Fibroblast of lung (primary cell): ENCODE measurements at regions not wholly inside any gene's neighbourhood (a gene's known extent, or its start where the extent isn't known, plus 50 kb on each side); places are given as distances from the start of the nearest gene placed in this dataset.

Source experiments
- DNase-seq, 2 donors: peaks; one replicate each; pipeline versions ENCODE4 v3.0.0 to v3.0.0-alpha.2; 2010; ENCODE audit warnings: low read depth in 2 of 2
- H2AFZ ChIP-seq: 2 replicates; pipeline ENCODE4 v1.5.1; 2012; ENCODE audit warnings: low read length, control low read depth, inconsistent platforms
- H3K27ac ChIP-seq: 2 replicates; pipeline ENCODE4 v1.5.1; 2011; ENCODE audit warnings: low read length, control low read depth; ENCODE audit not compliant: insufficient read depth
- H3K27me3 ChIP-seq: 2 replicates; pipeline ENCODE4 v1.5.1; 2011; ENCODE audit warnings: mild to moderate bottlenecking, low read length; ENCODE audit not compliant: control insufficient read depth, insufficient read depth
- H3K36me3 ChIP-seq: 2 replicates; pipeline ENCODE4 v1.5.1; 2011; ENCODE audit warnings: low read length; ENCODE audit not compliant: control insufficient read depth, insufficient read depth
- H3K4me1 ChIP-seq: 2 replicates; pipeline ENCODE4 v1.5.1; 2011; ENCODE audit warnings: low read length; ENCODE audit not compliant: control insufficient read depth, insufficient read depth; ENCODE audit errors: extremely low read depth
- H3K4me2 ChIP-seq: 2 replicates; pipeline ENCODE4 v1.5.1; 2011; ENCODE audit warnings: low read length, control low read depth; ENCODE audit not compliant: insufficient read depth; ENCODE audit errors: extremely low read depth
- H3K4me3 ChIP-seq, 4 experiments: fragments of 200-600 bp in 1 of 4; sonication (generic) in 1 of 4; replicated peaks in 1 of 4; 2 replicates each; pipeline ENCODE4 v1.5.1; 2011 to 2016; ENCODE audit warnings: low read length in 4 of 4, low read depth in 3 of 4, mild to moderate bottlenecking in 3 of 4, control low read depth in 2 of 4, inconsistent platforms in 1 of 4, mixed read lengths in 1 of 4; ENCODE audit not compliant: insufficient read depth in 1 of 4; ENCODE audit errors: control extremely low read depth in 1 of 4
- H3K79me2 ChIP-seq: 2 replicates; pipeline ENCODE4 v1.5.1; 2012; ENCODE audit warnings: mild to moderate bottlenecking, low read length, inconsistent platforms; ENCODE audit not compliant: control insufficient read depth, insufficient read depth
- H3K9ac ChIP-seq: 2 replicates; pipeline ENCODE4 v1.5.1; 2011; ENCODE audit warnings: mild to moderate bottlenecking, low read length, control low read depth; ENCODE audit not compliant: insufficient read depth
- H3K9me3 ChIP-seq: 2 replicates; pipeline ENCODE4 v1.5.1; 2012; ENCODE audit warnings: low read depth, low read length; ENCODE audit not compliant: control insufficient read depth, insufficient read depth
- H4K20me1 ChIP-seq: 2 replicates; pipeline ENCODE4 v1.5.1; 2011; ENCODE audit warnings: low read length; ENCODE audit not compliant: control insufficient read depth, insufficient read depth; ENCODE audit errors: extremely low read depth
- EZH2 ChIP-seq: IDR thresholded peaks from 2 replicates; pipeline ENCODE4 v1.5.1; 2012; ENCODE audit warnings: low read length, control low read depth, mild to moderate bottlenecking; ENCODE audit errors: missing control alignments
- TF ChIP-seq, protein P1 (sequence below), 2 donors: IDR thresholded peaks in 1 of 2; conservative IDR thresholded peaks in 1 of 2; 1 replicate in 1 of 2; 2 replicates in 1 of 2; pipeline ENCODE4 v1.5.1; 2011 to 2012; ENCODE audit warnings: low read length in 2 of 2, control low read depth in 1 of 2, inconsistent platforms in 1 of 2, low read depth in 1 of 2, mild to moderate bottlenecking in 1 of 2

DNA sequence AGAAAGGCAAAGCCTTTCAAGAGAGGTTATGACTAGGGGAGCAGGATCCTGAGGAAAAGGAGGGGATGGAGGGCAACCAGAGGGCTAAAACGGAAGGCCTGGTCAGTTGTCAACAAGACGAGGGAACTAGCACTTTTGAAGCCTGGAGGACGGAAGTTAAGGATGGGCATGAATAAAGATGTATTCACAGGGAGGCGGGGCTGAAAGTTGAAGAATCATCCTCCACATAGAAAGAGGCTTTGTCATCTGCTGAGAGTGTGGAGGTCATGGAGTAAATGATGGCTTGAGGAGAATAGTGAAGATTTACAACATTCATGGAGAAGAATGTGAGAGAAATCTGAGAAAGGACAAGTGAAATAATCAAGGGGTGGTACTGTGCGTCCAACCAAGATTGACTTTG, 137.5 kb downstream of the MAGEB17 start:
- H3K36me3 ChIP-seq, result no peaks in the 10 kb centered on the region
- H3K9me3 ChIP-seq, result no peaks in the 10 kb centered on the region
- H3K27ac ChIP-seq, result no peak overlapping the region
- H3K9ac ChIP-seq, result no peak overlapping the region
- H4K20me1 ChIP-seq, result no peaks in the 10 kb centered on the region
- DNase-seq, result no peak
- TF ChIP-seq, protein P1, sequence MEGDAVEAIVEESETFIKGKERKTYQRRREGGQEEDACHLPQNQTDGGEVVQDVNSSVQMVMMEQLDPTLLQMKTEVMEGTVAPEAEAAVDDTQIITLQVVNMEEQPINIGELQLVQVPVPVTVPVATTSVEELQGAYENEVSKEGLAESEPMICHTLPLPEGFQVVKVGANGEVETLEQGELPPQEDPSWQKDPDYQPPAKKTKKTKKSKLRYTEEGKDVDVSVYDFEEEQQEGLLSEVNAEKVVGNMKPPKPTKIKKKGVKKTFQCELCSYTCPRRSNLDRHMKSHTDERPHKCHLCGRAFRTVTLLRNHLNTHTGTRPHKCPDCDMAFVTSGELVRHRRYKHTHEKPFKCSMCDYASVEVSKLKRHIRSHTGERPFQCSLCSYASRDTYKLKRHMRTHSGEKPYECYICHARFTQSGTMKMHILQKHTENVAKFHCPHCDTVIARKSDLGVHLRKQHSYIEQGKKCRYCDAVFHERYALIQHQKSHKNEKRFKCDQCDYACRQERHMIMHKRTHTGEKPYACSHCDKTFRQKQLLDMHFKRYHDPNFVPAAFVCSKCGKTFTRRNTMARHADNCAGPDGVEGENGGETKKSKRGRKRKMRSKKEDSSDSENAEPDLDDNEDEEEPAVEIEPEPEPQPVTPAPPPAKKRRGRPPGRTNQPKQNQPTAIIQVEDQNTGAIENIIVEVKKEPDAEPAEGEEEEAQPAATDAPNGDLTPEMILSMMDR (conservative IDR thresholded peaks at IDR 0.05 in 1 of 2, IDR thresholded peaks at IDR 0.05 in 1 of 2; ENCODE audit: low read depth in 1 of 2, low read length in 2 of 2), result no peak
- no peak for TF ChIP-seq EZH2
- H2AFZ ChIP-seq, result no peak overlapping the region
- no peak overlapping the region for H3K4me3 ChIP-seq
- no peaks in the 10 kb centered on the region for H3K27me3 ChIP-seq
- no peaks in the 10 kb centered on the region for H3K4me1 ChIP-seq
- no peak overlapping the region for H3K4me2 ChIP-seq
- H3K79me2 ChIP-seq, result no peaks in the 10 kb centered on the region

DNA sequence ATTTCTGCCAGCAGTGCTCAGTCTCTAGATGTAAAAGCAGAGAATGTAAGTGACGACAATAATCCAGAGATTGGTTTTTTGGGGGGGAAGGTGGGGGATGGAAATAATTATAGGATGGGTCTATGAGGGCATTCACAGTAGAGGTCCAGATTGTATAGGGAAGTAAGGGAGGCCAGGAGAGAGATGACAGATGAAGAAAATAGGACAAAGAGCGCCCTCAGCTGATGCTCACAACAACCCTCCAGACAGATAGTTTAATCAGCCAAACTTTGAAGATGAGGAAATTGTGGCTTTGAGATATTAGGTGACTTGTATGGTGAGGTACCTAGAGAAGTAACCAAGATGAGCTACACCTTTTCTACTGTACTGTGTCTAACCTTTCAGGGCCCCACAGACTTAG, 137.9 kb downstream of the MAGEB17 start:
- no peaks in the 10 kb centered on the region for H3K79me2 ChIP-seq
- no peak overlapping the region for H2AFZ ChIP-seq
- H3K9me3 ChIP-seq, result no peaks in the 10 kb centered on the region
- H3K4me2 ChIP-seq, result no peak overlapping the region
- DNase-seq, result no peak
- no peaks in the 10 kb centered on the region for H3K27me3 ChIP-seq
- no peak overlapping the region for H3K27ac ChIP-seq
- H3K4me3 ChIP-seq, result no peak overlapping the region
- H3K36me3 ChIP-seq, result no peaks in the 10 kb centered on the region
- no peaks in the 10 kb centered on the region for H3K4me1 ChIP-seq
- H4K20me1 ChIP-seq, result no peaks in the 10 kb centered on the region
- H3K9ac ChIP-seq, result no peak overlapping the region
- no peak for TF ChIP-seq EZH2
- TF ChIP-seq, protein P1 (conservative IDR thresholded peaks at IDR 0.05 in 1 of 2, IDR thresholded peaks at IDR 0.05 in 1 of 2; ENCODE audit: low read depth in 1 of 2, low read length in 2 of 2), result no peak

DNA sequence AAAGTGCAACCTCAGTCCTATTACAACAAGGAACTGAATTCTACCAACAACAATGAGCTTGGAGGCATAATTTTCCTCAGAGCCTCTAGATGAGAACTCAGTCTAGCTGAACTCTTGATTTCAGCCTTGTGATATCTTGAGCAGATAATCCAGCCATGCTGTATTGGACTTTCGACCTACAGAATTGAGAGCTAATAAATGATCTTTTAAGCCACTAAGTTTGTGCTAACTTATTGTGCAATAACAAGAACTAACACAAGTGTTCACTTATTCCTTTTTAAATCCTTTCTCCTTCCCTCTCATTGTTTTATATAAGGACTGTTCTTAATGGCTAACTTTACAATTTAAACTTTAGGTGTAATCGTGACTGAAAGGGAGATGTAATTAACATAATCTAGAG, 140.7 kb downstream of the MAGEB17 start:
- Histone ChIP-seq H3K79me2 (no peaks in the 10 kb centered on the region), H3K27ac (no peak overlapping the region), H3K9ac (no peak overlapping the region), H3K27me3 (no peaks in the 10 kb centered on the region), H3K4me2 (no peak overlapping the region), H3K36me3 (no peaks in the 10 kb centered on the region), H4K20me1 (no peaks in the 10 kb centered on the region), H2AFZ (no peak overlapping the region), H3K9me3 (no peaks in the 10 kb centered on the region), H3K4me1 (no peaks in the 10 kb centered on the region), H3K4me3 (no peak overlapping the region)
- DNase-seq, result no peak
- TF ChIP-seq, protein P1 (conservative IDR thresholded peaks at IDR 0.05 in 1 of 2, IDR thresholded peaks at IDR 0.05 in 1 of 2; ENCODE audit: low read depth in 1 of 2, low read length in 2 of 2), result no peak
- TF ChIP-seq EZH2, result no peak
